Bronchial epithelial cell (primary cell): ENCODE measurements at regions not wholly inside any gene's neighbourhood (a gene's known extent, or its start where the extent isn't known, plus 50 kb on each side); places are given as distances from the start of the nearest gene placed in this dataset.

Experiments
- DNase-seq: peaks from one replicate; pipeline ENCODE4 v3.0.0-alpha.2; 2010; ENCODE audit warnings: low read depth
- FAIRE-seq: peaks from 2 replicates; lab custom pipeline; 2011; peaks lifted over from hg19 to GRCh38; lab: Jason Lieb, UNC
- H3K27me3 ChIP-seq: 2 replicates; pipeline ENCODE4 v1.5.1; 2011; ENCODE audit warnings: low read length; ENCODE audit not compliant: control insufficient read depth, insufficient read depth
- H3K36me3 ChIP-seq: 2 replicates; pipeline ENCODE4 v1.5.1; 2011; ENCODE audit warnings: low read length; ENCODE audit not compliant: control insufficient read depth, insufficient read depth
- H3K4me3 ChIP-seq: 2 replicates; pipeline ENCODE4 v1.5.1; 2011; ENCODE audit warnings: mild to moderate bottlenecking, low read depth, low read length, control low read depth
- TF ChIP-seq, protein P1 (sequence below): IDR thresholded peaks from 2 replicates; pipeline ENCODE4 v1.5.1; 2011; ENCODE audit warnings: mild to moderate bottlenecking, moderate library complexity, low read length, control low read depth, inconsistent platforms; ENCODE audit not compliant: insufficient read depth, severe bottlenecking

DNA sequence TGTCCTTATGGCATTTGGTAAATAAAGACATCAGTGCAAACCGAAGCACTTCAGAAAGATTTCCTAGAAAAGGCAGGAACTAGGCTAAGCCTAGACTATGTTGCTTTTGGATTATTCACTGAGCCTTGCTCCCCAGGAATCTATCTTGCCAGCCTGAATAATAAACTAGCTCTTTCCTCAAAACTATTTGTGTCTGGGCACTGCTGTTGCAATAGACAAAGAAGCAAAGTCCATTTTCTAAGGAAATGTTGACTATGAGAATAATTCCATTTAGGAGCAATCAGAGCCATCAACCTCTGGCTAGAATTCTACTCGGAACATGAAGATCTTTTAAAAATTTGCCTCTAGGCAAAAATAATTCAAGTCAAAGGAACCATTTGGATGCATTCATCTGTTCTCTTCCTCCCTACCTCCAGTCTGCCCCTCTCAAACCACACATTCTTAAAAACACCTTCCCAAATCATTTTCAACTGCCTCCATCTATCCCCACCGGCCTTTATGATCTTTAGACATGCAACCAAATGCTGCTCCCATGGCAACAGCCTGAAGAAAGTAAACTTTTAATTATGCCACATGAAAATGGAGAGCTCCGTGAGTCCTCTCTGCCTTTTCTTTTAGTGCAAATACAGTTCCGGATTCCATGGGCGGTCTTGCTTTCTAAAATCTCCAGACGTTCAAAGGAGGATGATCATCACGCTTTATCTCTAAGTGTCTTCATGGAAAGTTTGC is 61.5 kb upstream of the FZD10 start:
- TF ChIP-seq, protein P1, sequence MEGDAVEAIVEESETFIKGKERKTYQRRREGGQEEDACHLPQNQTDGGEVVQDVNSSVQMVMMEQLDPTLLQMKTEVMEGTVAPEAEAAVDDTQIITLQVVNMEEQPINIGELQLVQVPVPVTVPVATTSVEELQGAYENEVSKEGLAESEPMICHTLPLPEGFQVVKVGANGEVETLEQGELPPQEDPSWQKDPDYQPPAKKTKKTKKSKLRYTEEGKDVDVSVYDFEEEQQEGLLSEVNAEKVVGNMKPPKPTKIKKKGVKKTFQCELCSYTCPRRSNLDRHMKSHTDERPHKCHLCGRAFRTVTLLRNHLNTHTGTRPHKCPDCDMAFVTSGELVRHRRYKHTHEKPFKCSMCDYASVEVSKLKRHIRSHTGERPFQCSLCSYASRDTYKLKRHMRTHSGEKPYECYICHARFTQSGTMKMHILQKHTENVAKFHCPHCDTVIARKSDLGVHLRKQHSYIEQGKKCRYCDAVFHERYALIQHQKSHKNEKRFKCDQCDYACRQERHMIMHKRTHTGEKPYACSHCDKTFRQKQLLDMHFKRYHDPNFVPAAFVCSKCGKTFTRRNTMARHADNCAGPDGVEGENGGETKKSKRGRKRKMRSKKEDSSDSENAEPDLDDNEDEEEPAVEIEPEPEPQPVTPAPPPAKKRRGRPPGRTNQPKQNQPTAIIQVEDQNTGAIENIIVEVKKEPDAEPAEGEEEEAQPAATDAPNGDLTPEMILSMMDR: no peak
- no peak for FAIRE-seq

DNA sequence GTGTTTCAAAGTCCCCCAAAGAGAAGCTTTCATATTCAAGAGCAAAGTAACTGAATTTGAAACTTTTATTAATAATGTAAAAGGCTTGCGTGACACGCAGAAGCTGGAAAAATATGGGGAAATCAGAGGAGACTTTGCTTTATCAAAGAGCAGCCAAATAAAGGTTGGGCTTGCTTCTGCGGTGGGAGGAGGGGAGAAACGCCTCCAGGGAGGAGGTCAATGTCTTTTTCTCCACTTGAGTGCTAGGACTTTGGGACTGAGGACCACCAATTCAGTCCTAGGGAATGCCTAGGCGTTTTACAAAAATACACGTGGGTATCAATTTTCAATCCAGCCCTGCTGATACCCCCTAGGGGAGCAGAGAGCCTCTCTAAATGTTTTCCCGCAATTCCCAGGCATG is 60.9 kb upstream of the FZD10 start:
- Histone ChIP-seq H3K27me3 (no peaks in the 10 kb centered on the region), H3K4me3 (no peak overlapping the region), H3K36me3 (no peaks in the 10 kb centered on the region)
- DNase-seq (no peak), FAIRE-seq (no peak)
- TF ChIP-seq, protein P1: no peak

More for the DNA sequence above, 61.5 kb upstream of the FZD10 start:
- Histone ChIP-seq H3K36me3 (no peaks in the 10 kb centered on the region), H3K27me3 (no peaks in the 10 kb centered on the region), H3K4me3 (no peak overlapping the region)
- no peak for DNase-seq

DNA sequence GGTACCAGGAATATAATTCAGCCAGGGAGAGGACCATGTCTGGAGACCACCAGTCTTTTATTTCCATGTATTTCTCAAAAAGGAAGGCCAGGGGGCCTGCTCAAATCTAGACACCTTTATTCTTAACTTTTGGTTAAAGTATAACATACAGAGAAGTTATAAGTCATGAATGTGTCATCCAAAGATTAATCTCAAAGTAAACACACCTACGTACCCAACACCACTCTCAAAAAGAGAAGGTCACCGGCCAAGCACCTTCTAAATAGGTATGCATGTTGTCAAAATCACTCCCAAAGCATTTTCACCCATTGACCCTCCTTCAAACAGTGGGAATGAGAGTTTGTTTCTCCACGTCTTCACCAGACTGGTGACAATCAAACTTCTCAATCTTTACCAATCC is 60.0 kb upstream of the FZD10 start:
- peak; percentile 63 for DNase-seq
- TF ChIP-seq, protein P1: no peak
- Histone ChIP-seq H3K27me3 (no peaks in the 10 kb centered on the region), H3K36me3 (no peaks in the 10 kb centered on the region), H3K4me3 (no peak overlapping the region)
- no peak for FAIRE-seq

DNA sequence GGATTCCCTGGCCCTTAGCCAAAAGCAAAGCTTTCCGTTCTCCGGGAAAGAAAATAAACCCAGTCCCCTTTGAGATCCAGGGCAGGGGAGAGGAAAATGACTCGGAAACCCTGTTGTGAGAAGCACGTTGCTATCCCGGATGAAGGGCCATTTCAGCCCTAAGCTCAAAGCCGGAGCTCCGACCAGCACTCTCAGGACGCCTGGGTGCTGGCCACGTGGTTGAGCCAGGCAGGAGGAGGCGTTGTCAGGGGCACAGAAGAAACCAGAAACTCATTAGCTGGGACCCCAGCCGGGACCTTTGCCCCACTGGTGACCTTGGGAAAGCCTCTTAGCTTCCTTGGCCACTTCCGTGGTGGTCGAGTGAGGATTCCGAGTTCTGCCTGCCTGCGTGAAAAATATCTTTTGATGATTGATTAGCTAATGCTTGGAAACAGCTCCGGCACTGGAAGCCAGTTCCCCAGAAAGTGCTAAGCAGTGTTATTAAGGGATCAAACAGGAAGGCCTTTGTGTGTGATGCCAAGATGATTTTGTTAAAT is 57.6 kb upstream of the FZD10 start:
- DNase-seq (no peak), FAIRE-seq (no peak)
- TF ChIP-seq, protein P1: no peak
- Histone ChIP-seq H3K36me3 (no peaks in the 10 kb centered on the region), H3K4me3 (no peak overlapping the region), H3K27me3 (no peaks in the 10 kb centered on the region)

DNA sequence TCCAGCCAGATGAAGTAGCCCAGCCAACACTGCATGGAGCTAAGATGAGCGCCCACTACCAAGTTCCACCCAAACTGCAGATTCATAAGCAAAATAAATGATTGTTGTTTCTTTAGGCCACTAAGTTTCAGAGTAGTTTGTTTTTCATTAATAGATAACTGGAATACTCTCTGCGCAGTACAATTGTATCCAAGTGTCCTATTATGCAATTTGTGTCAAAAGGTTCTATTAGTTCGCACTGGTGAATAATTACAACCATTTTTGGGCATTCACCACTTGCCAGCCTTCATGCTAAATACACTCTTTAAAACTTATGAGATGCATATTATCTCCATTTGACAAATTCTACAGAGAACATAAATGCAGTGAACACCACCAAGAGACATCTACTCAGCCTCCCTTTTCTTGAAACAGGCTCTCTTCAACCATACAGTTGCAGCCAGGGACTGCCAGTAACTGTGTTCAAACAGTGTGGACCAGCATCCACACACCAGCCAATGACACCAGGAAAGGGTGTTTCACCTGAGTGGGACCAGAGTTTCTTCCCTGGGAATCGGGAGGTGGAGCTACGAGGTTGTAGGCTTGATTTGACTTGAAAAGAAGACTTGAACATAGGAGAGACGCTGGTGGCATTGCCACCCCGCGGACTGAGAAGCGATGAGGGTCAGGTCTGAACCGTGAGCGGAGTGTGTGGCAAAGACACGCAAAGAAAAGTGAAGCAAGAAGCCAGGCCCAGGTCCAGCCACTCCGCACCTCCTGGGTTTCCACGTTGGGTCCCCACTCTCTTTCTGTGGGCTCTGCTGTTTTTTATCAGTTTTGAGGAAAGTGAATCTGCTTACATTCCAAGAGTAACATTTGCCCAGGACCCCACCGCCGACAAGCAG is 53.0 kb upstream of the FZD10 start:
- no peak for FAIRE-seq
- Histone ChIP-seq H3K4me3 (no peak overlapping the region), H3K36me3 (no peaks in the 10 kb centered on the region), H3K27me3 (no peaks in the 10 kb centered on the region)
- DNase-seq: no peak
- TF ChIP-seq, protein P1: no peak
